Endothelial cell of umbilical vein (primary cell): ENCODE measurements at regions not wholly inside any gene's neighbourhood (a gene's known extent, or its start where the extent isn't known, plus 50 kb on each side); places are given as distances from the start of the nearest gene placed in this dataset.

Experiments
- BruUV-seq: library from RNA; stranded (reverse); fragments of 400-500 nt; replicated peaks from 2 replicates; lab custom pipeline; 2021; lab: Mats Ljungman, UMichigan
- CTCF ChIA-PET: fragments of 300-600, 350-600 bp; sonication (Branson Sonifier 250); formaldehyde crosslinking; loops from one replicate; lab custom pipeline; 2021; ENCODE audit warnings: antibody characterized with exemption, inconsistent platforms; lab: Charles Lee
- POLR2A ChIA-PET: fragments of 300-600, 350-600 bp; sonication (Branson Sonifier 250); formaldehyde crosslinking; loops from one replicate; lab custom pipeline; 2021; ENCODE audit warnings: antibody characterized with exemption, inconsistent platforms; lab: Charles Lee
- DNase-seq: peaks from one replicate; pipeline ENCODE4 v3.0.0-alpha.2; 2011; ENCODE audit warnings: low read depth, low spot score
- FAIRE-seq: peaks from 2 replicates; lab custom pipeline; 2011; peaks lifted over from hg19 to GRCh38; lab: Jason Lieb, UNC
- H2AFZ ChIP-seq: 2 replicates; pipeline ENCODE4 v1.6.0; 2012; ENCODE audit warnings: low read depth, low read length, control low read depth, inconsistent platforms
- H3K27ac ChIP-seq: 2 replicates; pipeline ENCODE4 v1.5.1; 2011; ENCODE audit warnings: low read depth, mild to moderate bottlenecking, control low read depth, low read length, moderate library complexity; ENCODE audit not compliant: insufficient read depth
- H3K27me3 ChIP-seq, 2 experiments: 2 replicates each; pipeline versions ENCODE4 v1.6.0 to v1.6.1; 2011; ENCODE audit warnings: low read length in 2 of 2, mixed read lengths in 1 of 2; ENCODE audit not compliant: control insufficient read depth in 2 of 2, insufficient read depth in 2 of 2
- H3K36me3 ChIP-seq, 2 experiments: 2 replicates in 1 of 2; 3 replicates in 1 of 2; pipeline ENCODE4 v1.5.1; 2011; ENCODE audit warnings: low read length in 2 of 2, mild to moderate bottlenecking in 1 of 2, moderate library complexity in 1 of 2; ENCODE audit not compliant: control insufficient read depth in 2 of 2, insufficient read depth in 2 of 2; ENCODE audit errors: extremely low read depth in 1 of 2
- H3K4me1 ChIP-seq: 3 replicates; pipeline ENCODE4 v1.5.1; 2011; ENCODE audit warnings: mild to moderate bottlenecking, low read length; ENCODE audit not compliant: control insufficient read depth, insufficient read depth; ENCODE audit errors: extremely low read depth
- H3K4me2 ChIP-seq: 2 replicates; pipeline ENCODE4 v1.6.1; 2011; ENCODE audit warnings: low read length, control low read depth, mixed read lengths; ENCODE audit not compliant: insufficient read depth
- H3K4me3 ChIP-seq, 3 experiments: fragments of 200-600 bp in 1 of 3; sonication (generic), shearing (Covaris generic) in 1 of 3; replicated peaks in 1 of 3; 2 replicates each; pipeline ENCODE4 v1.5.1; 2011 to 2016; ENCODE audit warnings: control low read depth in 3 of 3, low read length in 3 of 3, mild to moderate bottlenecking in 2 of 3, inconsistent platforms in 1 of 3, low read depth in 1 of 3, moderate library complexity in 1 of 3; ENCODE audit not compliant: insufficient read depth in 1 of 3
- H3K79me2 ChIP-seq: 2 replicates; pipeline ENCODE4 v1.6.0; 2012; ENCODE audit warnings: low read length, inconsistent platforms; ENCODE audit not compliant: control insufficient read depth, insufficient read depth
- H3K9ac ChIP-seq: replicated peaks from 2 replicates; pipeline ENCODE3; 2011; ENCODE audit warnings: low read length, control low read depth; ENCODE audit not compliant: insufficient read depth; ENCODE audit errors: extremely low read depth
- H3K9me1 ChIP-seq: replicated peaks from 3 replicates; pipeline ENCODE4 v1.6.0; 2011; ENCODE audit warnings: mild to moderate bottlenecking, low read length; ENCODE audit not compliant: control insufficient read depth, insufficient read depth; ENCODE audit errors: extremely low read depth
- H3K9me3 ChIP-seq: replicated peaks from 2 replicates; pipeline ENCODE4 v1.5.1; 2012; ENCODE audit warnings: low read length, inconsistent platforms; ENCODE audit not compliant: control insufficient read depth, insufficient read depth
- H4K20me1 ChIP-seq: replicated peaks from 2 replicates; pipeline ENCODE3; 2011; ENCODE audit warnings: mild to moderate bottlenecking, low read length; ENCODE audit not compliant: control insufficient read depth, insufficient read depth; ENCODE audit errors: extremely low read depth
- EZH2 ChIP-seq: IDR thresholded peaks from 2 replicates; pipeline ENCODE4 v1.6.1; 2012; ENCODE audit warnings: borderline replicate concordance, low read depth, mild to moderate bottlenecking, moderate library complexity, low read length, inconsistent platforms; ENCODE audit not compliant: severe bottlenecking
- FOS ChIP-seq: IDR thresholded peaks from 2 replicates; pipeline ENCODE4 v1.6.1; 2011; ENCODE audit warnings: mild to moderate bottlenecking, low read length, moderate library complexity, borderline replicate concordance; ENCODE audit not compliant: insufficient read depth
- JUN ChIP-seq: IDR thresholded peaks from 2 replicates; pipeline ENCODE4 v1.6.1; 2011; ENCODE audit warnings: borderline replicate concordance, low read depth; ENCODE audit not compliant: insufficient read length, insufficient read depth
- MYC ChIP-seq: IDR thresholded peaks from one replicate; pipeline ENCODE4 v1.6.1; 2011; ENCODE audit warnings: mild to moderate bottlenecking, low read depth, low read length
- POLR2A ChIP-seq: IDR thresholded peaks from 2 replicates; pipeline ENCODE4 v1.6.1; 2012; ENCODE audit warnings: low read depth, mild to moderate bottlenecking, control low read depth, low read length
- POLR2AphosphoS5 ChIP-seq: IDR thresholded peaks from 2 replicates; pipeline ENCODE4 v1.6.1; 2012; ENCODE audit warnings: low read depth, mild to moderate bottlenecking, control low read depth, low read length, moderate library complexity; ENCODE audit not compliant: insufficient read depth
- dilution Hi-C: fragments of 300-500 bp; cut with MboI; formaldehyde crosslinking; loops from one replicate; pipeline ENCODE4 v1.15.0; 2019; ENCODE audit warnings: low sequenced_read_pairs; ENCODE audit not compliant: extremely low pct_ligation_motif_present
- intact Hi-C: fragments of 100-400 bp; cut with micrococcal nuclease; formaldehyde crosslinking; loops from one replicate; pipeline ENCODE4 v1.10.0; 2022
- TF ChIP-seq, protein P1 (sequence below): IDR thresholded peaks from 2 replicates; pipeline ENCODE4 v1.6.1; 2011; ENCODE audit not compliant: insufficient read depth, insufficient read length
- TF ChIP-seq, protein P2 (sequence below), 2 donors: IDR thresholded peaks; 1 replicate in 1 of 2; 2 replicates in 1 of 2; pipeline ENCODE4 v1.5.1; 2011; ENCODE audit warnings: low read length in 2 of 2, mild to moderate bottlenecking in 2 of 2, moderate library complexity in 2 of 2, control low read depth in 1 of 2, inconsistent platforms in 1 of 2, low read depth in 1 of 2; ENCODE audit not compliant: insufficient read depth in 1 of 2; ENCODE audit errors: extremely low read depth in 1 of 2

DNA sequence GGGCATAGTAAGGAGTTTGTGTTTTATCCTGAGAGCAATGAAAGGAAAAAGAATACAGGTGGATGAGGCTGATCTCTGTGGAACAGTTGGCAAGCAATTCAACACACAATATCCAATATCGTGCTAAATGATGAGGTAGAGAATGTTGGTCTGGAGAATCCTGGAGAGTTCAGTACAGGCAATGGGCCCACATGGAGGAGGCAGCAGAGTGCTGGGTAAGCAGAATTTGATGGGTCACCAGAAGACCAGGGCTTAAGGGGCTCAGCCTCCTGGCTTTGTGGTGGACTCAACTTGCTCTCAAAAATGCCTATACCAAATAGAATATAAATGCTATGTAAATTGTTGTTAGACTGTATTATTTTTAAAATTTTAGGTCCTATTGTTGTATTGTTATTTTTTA is 271.5 kb upstream of the JARID2 start:
- ChIA-PET POLR2A (no interaction called here), CTCF (no interaction called here)
- H3K9me3 ChIP-seq: no peaks in the 10 kb centered on the region
- intact Hi-C loops: no loop called here
- DNase-seq: no peak
- H3K79me2 ChIP-seq: no peaks in the 10 kb centered on the region
- dilution Hi-C loops: no loop called here
- H2AFZ ChIP-seq: no peak overlapping the region
- no peaks in the 10 kb centered on the region for H3K36me3 ChIP-seq
- BruUV-seq: no TSS peak
- H3K4me3 ChIP-seq: no peak overlapping the region
- no peak for FAIRE-seq
- H3K9ac ChIP-seq: no peak overlapping the region
- no peak overlapping the region for H3K27ac ChIP-seq
- no peaks in the 10 kb centered on the region for H3K9me1 ChIP-seq
- no peaks in the 10 kb centered on the region for H3K27me3 ChIP-seq
- no peaks in the 10 kb centered on the region for H4K20me1 ChIP-seq
- H3K4me1 ChIP-seq: no peaks in the 10 kb centered on the region
- TF ChIP-seq JUN (no peak), MYC (no peak), POLR2AphosphoS5 (no peak), POLR2A (no peak), EZH2 (no peak), FOS (no peak)
- TF ChIP-seq, protein P1, sequence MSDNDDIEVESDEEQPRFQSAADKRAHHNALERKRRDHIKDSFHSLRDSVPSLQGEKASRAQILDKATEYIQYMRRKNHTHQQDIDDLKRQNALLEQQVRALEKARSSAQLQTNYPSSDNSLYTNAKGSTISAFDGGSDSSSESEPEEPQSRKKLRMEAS: no peak
- TF ChIP-seq, protein P2, sequence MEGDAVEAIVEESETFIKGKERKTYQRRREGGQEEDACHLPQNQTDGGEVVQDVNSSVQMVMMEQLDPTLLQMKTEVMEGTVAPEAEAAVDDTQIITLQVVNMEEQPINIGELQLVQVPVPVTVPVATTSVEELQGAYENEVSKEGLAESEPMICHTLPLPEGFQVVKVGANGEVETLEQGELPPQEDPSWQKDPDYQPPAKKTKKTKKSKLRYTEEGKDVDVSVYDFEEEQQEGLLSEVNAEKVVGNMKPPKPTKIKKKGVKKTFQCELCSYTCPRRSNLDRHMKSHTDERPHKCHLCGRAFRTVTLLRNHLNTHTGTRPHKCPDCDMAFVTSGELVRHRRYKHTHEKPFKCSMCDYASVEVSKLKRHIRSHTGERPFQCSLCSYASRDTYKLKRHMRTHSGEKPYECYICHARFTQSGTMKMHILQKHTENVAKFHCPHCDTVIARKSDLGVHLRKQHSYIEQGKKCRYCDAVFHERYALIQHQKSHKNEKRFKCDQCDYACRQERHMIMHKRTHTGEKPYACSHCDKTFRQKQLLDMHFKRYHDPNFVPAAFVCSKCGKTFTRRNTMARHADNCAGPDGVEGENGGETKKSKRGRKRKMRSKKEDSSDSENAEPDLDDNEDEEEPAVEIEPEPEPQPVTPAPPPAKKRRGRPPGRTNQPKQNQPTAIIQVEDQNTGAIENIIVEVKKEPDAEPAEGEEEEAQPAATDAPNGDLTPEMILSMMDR (IDR thresholded peaks at IDR 0.05; ENCODE audit: extremely low read depth in 1 of 2, insufficient read depth in 1 of 2, low read depth in 1 of 2, low read length in 2 of 2): no peak
- no peak overlapping the region for H3K4me2 ChIP-seq
